GM12892 (cell line): ENCODE measurements at regions not wholly inside any gene's neighbourhood (a gene's known extent, or its start where the extent isn't known, plus 50 kb on each side); places are given as distances from the start of the nearest gene placed in this dataset.

Experiments
- DNase-seq: peaks from one replicate; pipeline ENCODE4 v3.0.0; 2011; ENCODE audit not compliant: insufficient read length
- FAIRE-seq: peaks from 2 replicates; lab custom pipeline; 2011; peaks lifted over from hg19 to GRCh38; lab: Jason Lieb, UNC
- POLR2A ChIP-seq: IDR thresholded peaks from 2 replicates; pipeline ENCODE4 v1.6.1; 2011; ENCODE audit warnings: low read depth, low read length, control low read depth
- POLR2AphosphoS5 ChIP-seq: IDR thresholded peaks from 2 replicates; pipeline ENCODE4 v1.6.1; 2011; ENCODE audit warnings: low read depth, low read length, control low read depth
- TAF1 ChIP-seq: IDR thresholded peaks from 2 replicates; pipeline ENCODE4 v1.6.1; 2011; ENCODE audit warnings: low read depth, mild to moderate bottlenecking, control low read depth, low read length, borderline replicate concordance

- no peak for FAIRE-seq
- no peak for DNase-seq
- TF ChIP-seq POLR2A = no peak
- no peak for TF ChIP-seq TAF1
- TF ChIP-seq POLR2AphosphoS5 = no peak
Observed at GRCh38 chr1:191255354-191256054, 777.8 kb upstream of the BRINP3 start.

GRCh38 chr1:191256917-191257316 is 779.3 kb upstream of the BRINP3 start:
- no peak for FAIRE-seq
- TF ChIP-seq TAF1 (no peak), POLR2AphosphoS5 (no peak), POLR2A (no peak)

GRCh38 chr1:191260056-191260455 is 782.4 kb upstream of the BRINP3 start:
- FAIRE-seq = no peak
- DNase-seq = no peak

More at GRCh38 chr1:191256917-191257316, 779.3 kb upstream of the BRINP3 start:
- no peak for DNase-seq

GRCh38 chr1:191261111-191261510 is 783.4 kb upstream of the BRINP3 start:
- no peak for DNase-seq
- no peak for FAIRE-seq
- TF ChIP-seq TAF1 (no peak), POLR2A (no peak), POLR2AphosphoS5 (no peak)

More at GRCh38 chr1:191260056-191260455, 782.4 kb upstream of the BRINP3 start:
- TF ChIP-seq TAF1 = no peak
- TF ChIP-seq POLR2AphosphoS5 = no peak
- no peak for TF ChIP-seq POLR2A

GRCh38 chr1:191279266-191279800 is 801.7 kb upstream of the BRINP3 start:
- FAIRE-seq = no peak
- TF ChIP-seq POLR2AphosphoS5 = no peak
- TF ChIP-seq POLR2A = no peak
- no peak for TF ChIP-seq TAF1
- no peak for DNase-seq

GRCh38 chr1:191284175-191284574 is 806.5 kb upstream of the BRINP3 start:
- no peak for DNase-seq
- no peak for TF ChIP-seq POLR2A
- no peak for TF ChIP-seq POLR2AphosphoS5
- no peak for TF ChIP-seq TAF1
- FAIRE-seq = no peak

GRCh38 chr1:191290441-191290840 is 812.8 kb upstream of the BRINP3 start:
- FAIRE-seq = no peak
- TF ChIP-seq POLR2A = no peak
- no peak for TF ChIP-seq POLR2AphosphoS5
- TF ChIP-seq TAF1 = no peak

GRCh38 chr1:191305370-191305769 is 827.7 kb upstream of the BRINP3 start:
- DNase-seq (no peak), FAIRE-seq (no peak)
- TF ChIP-seq POLR2A = no peak
- TF ChIP-seq POLR2AphosphoS5 = no peak
- no peak for TF ChIP-seq TAF1

More at GRCh38 chr1:191290441-191290840, 812.8 kb upstream of the BRINP3 start:
- no peak for DNase-seq

- FAIRE-seq (no peak), DNase-seq (no peak)
- TF ChIP-seq TAF1 (no peak), POLR2A (no peak), POLR2AphosphoS5 (no peak)
Observed at GRCh38 chr1:191306916-191307315, 829.3 kb upstream of the BRINP3 start.

GRCh38 chr1:191320062-191320461 is 838.2 kb upstream of the RGS18 start:
- no peak for FAIRE-seq
- DNase-seq = no peak
- no peak for TF ChIP-seq POLR2AphosphoS5
- no peak for TF ChIP-seq TAF1
- TF ChIP-seq POLR2A = no peak

- TF ChIP-seq TAF1 (no peak), POLR2AphosphoS5 (no peak), POLR2A (no peak)
- FAIRE-seq (no peak), DNase-seq (no peak)
Observed at GRCh38 chr1:191327868-191328267, 830.4 kb upstream of the RGS18 start.

GRCh38 chr1:191343816-191344215 is 814.4 kb upstream of the RGS18 start:
- DNase-seq (no peak), FAIRE-seq (no peak)
- no peak for TF ChIP-seq TAF1
- TF ChIP-seq POLR2A = no peak
- TF ChIP-seq POLR2AphosphoS5 = no peak
